Stimulated activated CD4-positive, alpha-beta T cell treated with anti-CD3 and anti-CD28 coated beads, Interleukin-4, amount 100 ng/mL, for 1 hour (primary cell): ENCODE measurements at regions not wholly inside any gene's neighbourhood (a gene's known extent, or its start where the extent isn't known, plus 50 kb on each side); places are given as distances from the start of the nearest gene placed in this dataset.

Experiments
- DNase-seq: peaks from one replicate; pipeline ENCODE4 v3.0.0-alpha.2; 2020

DNA sequence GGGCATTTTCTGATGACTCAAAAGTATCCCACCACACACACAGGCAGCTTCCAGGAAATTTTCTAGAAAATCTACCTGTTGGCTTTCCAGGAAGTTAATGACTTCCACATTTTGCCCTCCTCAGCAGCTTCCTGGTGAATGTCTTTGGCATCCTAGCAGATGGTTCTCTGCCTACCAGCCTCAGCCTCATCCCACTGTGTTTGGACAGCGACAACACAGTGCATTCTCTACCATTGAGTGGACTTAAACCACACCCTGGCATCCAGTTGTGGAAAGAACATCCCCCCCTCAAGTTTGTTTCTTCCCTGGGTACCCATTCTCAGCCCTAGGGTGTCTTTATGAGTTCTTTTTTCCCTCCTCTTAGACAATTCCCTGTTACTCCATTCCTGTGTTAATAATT, 50.8 kb upstream of the GADL1 start:
- DNase-seq, result no peak

GRCh38 chr3:30948426-30948825, 54.0 kb upstream of the GADL1 start:
- no peak for DNase-seq

DNA sequence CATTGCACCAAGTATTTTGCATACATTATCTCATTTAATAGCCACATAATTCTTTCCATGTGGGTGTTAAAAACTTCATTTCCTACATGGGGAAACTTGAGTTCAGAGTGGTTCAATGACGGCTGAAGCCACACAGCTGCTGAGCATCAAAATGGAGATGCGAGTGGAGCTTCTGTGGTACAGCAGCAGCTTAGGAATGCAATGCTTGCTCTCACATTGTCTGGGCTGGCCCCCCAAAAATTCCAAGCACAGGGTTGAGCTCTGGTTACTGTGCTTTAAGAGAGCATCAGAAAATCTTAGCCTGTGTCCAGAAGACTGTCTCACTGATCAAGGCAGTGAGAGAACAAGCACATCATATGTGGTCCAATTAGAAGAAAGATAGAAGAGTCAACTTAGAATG, 57.4 kb upstream of the GADL1 start:
- DNase-seq, result no peak

DNA sequence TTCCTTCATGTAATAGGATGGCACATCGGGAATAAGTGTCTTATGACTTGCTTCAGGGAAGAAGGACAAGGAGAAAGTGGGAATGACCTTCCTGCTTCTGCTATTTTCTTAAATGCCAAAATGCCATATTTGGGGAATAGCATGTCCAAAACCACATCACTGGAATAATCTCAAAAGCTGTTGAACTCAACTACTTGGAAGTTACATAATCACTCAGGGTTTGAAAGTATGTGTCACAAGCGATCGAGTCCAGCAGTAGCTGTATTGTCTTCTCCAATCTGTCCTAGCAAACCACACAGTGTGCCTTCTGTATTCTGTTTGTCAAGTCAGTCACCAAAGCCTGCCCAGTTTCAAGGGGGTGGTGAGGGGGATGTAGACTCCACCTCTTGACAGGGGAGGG, 58.3 kb upstream of the GADL1 start:
- DNase-seq, result no peak

GRCh38 chr3:30954426-30954825, 60.0 kb upstream of the GADL1 start:
- no peak for DNase-seq

DNA sequence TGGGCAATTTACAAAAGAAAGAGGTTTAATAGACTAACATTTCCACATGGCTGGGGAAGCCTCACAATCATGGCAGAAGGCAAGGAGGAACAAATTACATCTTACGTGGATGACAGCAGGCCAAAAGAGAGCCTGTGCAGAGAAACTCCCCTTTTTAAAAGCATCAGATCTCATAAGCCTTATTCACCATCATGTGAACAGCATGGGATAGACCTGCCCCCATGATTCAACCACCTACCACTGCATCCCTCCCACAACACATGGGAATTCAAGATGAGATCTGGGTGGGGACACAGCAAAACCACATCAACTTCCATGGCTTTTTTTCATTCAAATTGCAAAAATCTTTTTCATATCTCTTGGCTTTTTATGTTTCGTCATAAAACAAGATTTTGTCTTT, 67.6 kb upstream of the GADL1 start:
- DNase-seq, result no peak

DNA sequence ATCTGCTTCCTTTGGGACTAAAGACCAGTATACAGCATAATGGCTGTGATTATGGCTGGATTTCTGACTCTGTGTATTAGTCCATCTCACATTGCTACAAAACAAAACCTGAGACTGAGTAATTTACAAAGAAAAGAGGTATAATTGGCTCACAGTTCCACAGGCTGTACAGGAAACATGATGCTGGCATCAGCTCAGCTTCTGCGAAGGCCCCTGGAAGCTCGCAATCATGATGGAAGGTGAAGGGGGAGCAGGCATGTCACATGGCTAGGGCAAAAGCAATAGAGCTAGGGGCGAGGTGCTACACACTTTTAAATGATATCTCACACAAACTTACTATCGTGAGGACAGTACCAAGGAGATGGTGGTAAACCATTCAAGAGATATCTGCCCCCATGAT, 68.0 kb upstream of the GADL1 start:
- no peak for DNase-seq

GRCh38 chr3:30963223-30963722, 68.8 kb upstream of the GADL1 start:
- DNase-seq, result no peak

DNA sequence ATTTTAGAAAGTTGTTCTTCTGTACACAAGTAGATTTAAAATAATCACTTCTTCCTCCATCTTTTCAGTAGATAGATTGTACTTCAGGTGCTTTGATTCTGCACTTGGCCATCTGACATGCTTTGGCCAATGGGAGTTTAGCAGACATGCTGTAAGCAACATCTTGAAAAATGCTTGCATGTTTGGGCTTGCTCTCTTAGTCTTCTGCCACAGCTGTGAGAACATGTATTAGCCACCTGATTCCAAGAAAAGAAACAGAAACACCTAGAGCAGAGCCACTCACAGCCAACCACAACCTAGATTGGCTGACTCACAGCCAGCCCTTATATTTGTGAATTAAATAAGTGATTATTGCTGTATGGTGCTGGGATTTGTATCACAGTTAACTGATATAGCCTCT, 70.2 kb upstream of the GADL1 start:
- no peak for DNase-seq

DNA sequence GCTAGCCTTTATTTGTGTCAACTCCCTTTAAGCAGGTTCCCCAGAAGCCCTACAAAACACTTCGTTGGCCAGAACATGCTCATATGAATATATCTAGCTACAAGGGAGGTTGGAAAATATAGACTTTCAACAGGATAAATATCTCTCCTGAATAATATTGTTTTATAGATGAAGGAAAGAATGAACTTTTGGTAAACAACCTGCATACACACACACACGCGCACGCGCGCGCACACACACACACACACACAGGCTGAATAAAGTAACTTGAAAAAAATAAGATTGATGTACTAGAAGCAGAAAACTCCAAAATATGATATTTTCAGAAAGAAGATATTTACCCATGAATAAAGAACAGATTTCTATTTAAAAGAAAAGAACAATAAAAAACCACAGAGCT, 72.4 kb upstream of the GADL1 start:
- no peak for DNase-seq

GRCh38 chr3:30970183-30970582, 75.7 kb upstream of the GADL1 start:
- DNase-seq, result no peak

DNA sequence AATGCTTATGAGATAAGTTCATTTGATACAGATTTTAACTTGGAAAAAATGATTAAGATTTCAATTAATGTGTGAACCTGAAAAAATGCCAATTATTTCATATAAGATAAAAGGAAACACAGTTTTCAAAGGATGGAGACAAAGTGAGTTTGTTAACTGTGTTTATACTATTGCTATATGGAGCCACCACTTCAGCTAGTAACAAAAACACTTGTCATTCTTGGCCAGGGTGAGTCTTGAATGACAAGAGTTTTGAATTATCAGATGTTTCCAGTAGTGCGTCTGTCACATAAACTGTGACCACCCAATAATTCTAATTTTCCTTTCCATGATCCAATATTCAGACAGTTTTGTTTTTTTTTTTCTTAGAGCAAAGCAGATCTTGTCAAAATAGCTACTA, 78.0 kb upstream of the GADL1 start:
- DNase-seq, result no peak

DNA sequence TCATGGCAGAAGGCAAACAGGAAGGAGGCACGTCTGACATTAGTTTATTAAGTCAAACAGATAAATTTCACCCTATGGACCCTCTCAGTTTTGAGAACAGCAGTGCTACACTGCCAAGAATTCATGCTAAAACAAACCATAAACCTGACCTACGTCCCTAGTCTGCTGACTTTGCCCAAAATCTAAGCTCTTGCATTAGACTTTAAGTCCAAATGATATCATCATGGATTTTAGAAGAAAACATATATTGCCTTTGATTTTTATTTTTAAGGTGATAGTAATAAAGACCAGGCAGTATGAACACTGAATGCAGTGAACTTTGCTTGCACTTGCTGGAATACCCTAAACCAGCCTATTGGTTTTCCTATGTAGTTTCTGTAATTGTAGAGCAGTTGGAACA, 79.6 kb upstream of the GADL1 start:
- no peak for DNase-seq

DNA sequence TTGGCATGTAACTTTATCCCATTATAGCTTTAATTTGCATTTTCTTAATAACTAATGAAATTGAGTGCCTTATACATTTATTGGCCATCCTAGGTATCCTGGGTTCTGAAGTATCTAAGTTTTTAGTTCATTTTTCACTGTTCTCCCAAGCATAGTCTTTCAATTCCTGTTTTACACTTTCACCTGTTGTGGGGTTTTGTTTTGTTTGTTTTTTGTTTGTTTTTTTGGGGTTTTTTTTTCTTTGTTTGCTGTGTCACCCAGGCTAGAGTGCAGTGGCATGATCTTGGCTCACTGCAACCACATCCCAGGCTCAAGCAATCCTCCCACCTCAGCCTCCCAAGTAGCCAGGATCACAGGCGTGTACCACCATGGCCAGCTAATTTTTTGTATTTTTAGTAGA, 83.1 kb upstream of the GADL1 start:
- DNase-seq, result no peak

- no peak for DNase-seq
Measured at GRCh38 chr3:30980993-30981392, 86.5 kb upstream of the GADL1 start.

DNA sequence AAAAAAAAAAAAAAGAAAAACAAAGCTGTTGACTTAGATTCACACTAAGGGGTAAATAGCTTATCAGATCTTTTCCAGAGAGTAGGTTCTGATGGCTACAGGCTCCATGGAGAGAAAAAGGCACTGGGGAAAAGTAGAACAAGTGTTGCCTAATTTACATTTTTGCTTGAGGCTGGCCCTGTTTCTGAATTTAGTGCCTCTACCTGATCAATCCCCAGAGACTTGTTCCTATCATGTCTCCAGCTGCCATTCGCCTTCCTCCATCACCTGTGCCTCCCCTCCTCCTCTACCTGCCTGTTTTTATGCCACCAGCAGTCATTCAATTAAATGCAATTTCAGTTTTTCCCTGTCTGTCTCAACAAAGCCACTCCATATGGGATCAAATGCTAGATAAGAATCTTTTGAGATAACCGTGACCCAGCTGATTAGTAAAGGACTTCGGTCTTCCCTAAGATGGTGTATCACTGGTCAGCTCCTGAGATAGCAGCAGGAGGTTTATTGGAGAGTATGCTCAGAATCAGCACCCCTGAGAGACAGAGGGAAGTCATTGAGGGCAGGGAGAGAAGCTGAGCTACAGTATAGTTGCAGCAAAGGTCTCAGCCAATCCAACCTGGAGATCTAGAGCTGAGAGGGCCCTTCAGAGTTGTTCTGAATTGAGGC, 88.1 kb upstream of the GADL1 start:
- DNase-seq, result no peak

- DNase-seq, result no peak
Measured at GRCh38 chr3:30984855-30985749, 90.6 kb upstream of the GADL1 start.

DNA sequence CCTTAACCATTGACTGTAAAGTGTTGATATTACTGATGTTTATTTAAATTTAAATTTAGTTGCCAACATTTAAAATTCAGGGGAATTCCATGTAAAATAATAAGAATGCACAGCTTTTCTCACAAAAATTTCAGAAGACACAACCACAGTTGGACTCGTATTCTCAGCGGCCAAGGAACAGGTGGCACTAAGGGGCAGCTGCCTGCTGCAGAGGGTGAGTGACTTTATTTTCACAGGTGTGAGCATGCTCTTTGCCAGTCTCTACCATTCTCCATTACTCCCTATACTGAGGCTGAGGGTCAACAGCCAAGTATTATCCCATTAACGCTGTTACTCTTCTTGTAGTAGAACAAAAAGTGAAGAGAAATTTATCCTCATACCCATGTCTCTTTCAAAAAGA, 92.1 kb upstream of the GADL1 start:
- DNase-seq, result no peak

DNA sequence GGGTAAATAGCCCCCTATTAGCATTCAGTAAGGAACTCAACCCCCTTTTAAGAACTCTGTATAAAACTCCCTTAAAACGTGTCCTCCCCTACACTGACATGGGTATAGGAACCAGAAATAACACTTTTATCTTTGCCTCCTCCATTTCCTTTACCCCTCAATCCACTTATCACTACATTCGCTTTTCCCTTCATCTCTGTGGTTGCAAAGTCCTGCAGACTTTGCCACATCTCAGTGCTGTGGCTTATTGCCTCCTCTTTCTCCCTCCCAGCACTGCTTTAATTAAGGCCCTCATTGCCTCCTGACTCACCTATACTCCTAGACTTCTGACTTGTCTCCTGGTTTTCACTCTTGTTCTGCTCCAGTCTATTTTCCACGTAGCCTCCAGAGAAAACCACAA, 94.3 kb upstream of the GADL1 start:
- no peak for DNase-seq

- no peak for DNase-seq
Measured at GRCh38 chr3:30989276-30990030, 95.0 kb upstream of the GADL1 start.

GRCh38 chr3:30996467-30996866, 102.0 kb upstream of the GADL1 start:
- no peak for DNase-seq

DNA sequence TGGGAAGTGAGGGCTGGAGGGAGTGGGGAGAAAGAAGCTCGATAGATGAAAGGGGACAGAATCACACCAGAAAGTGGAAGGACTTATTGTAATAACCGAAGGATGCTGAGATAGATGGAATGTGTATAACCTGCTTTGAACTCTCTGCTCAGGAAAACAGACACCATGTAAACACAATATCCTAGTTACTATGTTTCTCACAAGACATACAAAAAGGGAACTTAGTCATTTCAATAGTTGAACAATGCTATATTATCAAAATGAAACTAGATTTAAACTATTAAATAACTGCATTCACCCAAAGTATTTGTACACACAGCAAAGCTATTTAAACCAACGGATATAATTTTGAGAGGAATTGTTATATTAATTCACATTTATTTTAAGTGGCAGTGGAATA, 108.3 kb upstream of the GADL1 start:
- DNase-seq, result no peak

- no peak for DNase-seq
Measured at GRCh38 chr3:31004025-31004678, 109.7 kb upstream of the GADL1 start.
